SU-DHL-6 (cell line): ENCODE measurements at regions not wholly inside any gene's neighbourhood (a gene's known extent, or its start where the extent isn't known, plus 50 kb on each side); places are given as distances from the start of the nearest gene placed in this dataset.

ENCODE experiments used
- H2AFZ ChIP-seq: fragments of 200-600 bp; sonication (generic); 2 replicates; pipeline ENCODE4 v1.6.1; 2014; ENCODE audit warnings: low read depth, mild to moderate bottlenecking, moderate library complexity, mixed read lengths, antibody characterized with exemption, low read length; ENCODE audit not compliant: severe bottlenecking
- H3F3A ChIP-seq: fragments of 200-600 bp; shearing (Covaris generic); 2 replicates; pipeline ENCODE4 v1.6.0; 2016; ENCODE audit warnings: antibody characterized with exemption, mild to moderate bottlenecking; ENCODE audit not compliant: insufficient read depth
- H3K27ac ChIP-seq: fragments of 200-600 bp; sonication (generic); 2 replicates; pipeline ENCODE4 v1.5.1; 2016; ENCODE audit warnings: low read depth, mild to moderate bottlenecking, low read length, moderate library complexity, mixed read lengths
- H3K27me3 ChIP-seq: fragments of 200-600 bp; sonication (generic), shearing (Covaris generic); 2 replicates; pipeline ENCODE4 v1.6.0; 2014; ENCODE audit warnings: mild to moderate bottlenecking, low read length
- H3K36me3 ChIP-seq: fragments of 200-600 bp; sonication (generic); 2 replicates; pipeline ENCODE4 v1.6.1; 2014; ENCODE audit warnings: mild to moderate bottlenecking, low read length, mixed read lengths
- H3K4me2 ChIP-seq: fragments of 300-600, 200-600 bp; shearing (Covaris generic), sonication (generic); 2 replicates; pipeline ENCODE4 v1.6.0; 2014; ENCODE audit warnings: low read length, low read depth, mild to moderate bottlenecking; ENCODE audit not compliant: poor library complexity, severe bottlenecking
- H3K4me3 ChIP-seq: fragments of 200-600 bp; sonication (generic); 2 replicates; pipeline ENCODE4 v1.5.1; 2014; ENCODE audit warnings: antibody characterized with exemption, low read length, mild to moderate bottlenecking, mixed read lengths; ENCODE audit not compliant: insufficient read depth, poor library complexity, severe bottlenecking
- H3K79me2 ChIP-seq: fragments of 200-600 bp; sonication (generic); 2 replicates; pipeline ENCODE4 v1.6.1; 2014; ENCODE audit warnings: mild to moderate bottlenecking, low read length, moderate library complexity; ENCODE audit not compliant: insufficient read depth
- H3K9ac ChIP-seq: fragments of 200-600 bp; sonication (generic); 2 replicates; pipeline ENCODE4 v1.7.0; 2014; ENCODE audit warnings: mild to moderate bottlenecking, low read length
- H3K9me2 ChIP-seq: fragments of 200-600 bp; sonication (generic); replicated peaks from 2 replicates; pipeline ENCODE4 v1.6.1; 2014; ENCODE audit warnings: low read length; ENCODE audit not compliant: insufficient read depth
- H3K9me3 ChIP-seq: fragments of 200-600 bp; sonication (generic); 2 replicates; pipeline ENCODE4 v1.6.1; 2014; ENCODE audit warnings: low read length, mixed read lengths; ENCODE audit not compliant: insufficient read depth
- H4K20me1 ChIP-seq: fragments of 200-600 bp; sonication (generic); 2 replicates; pipeline ENCODE4 v1.6.1; 2014; ENCODE audit warnings: low read depth, mild to moderate bottlenecking, antibody characterized with exemption, low read length, moderate library complexity, mixed read lengths
- EZH2phosphoT487 ChIP-seq: fragments of 200-600 bp; sonication (generic), shearing (Covaris generic); conservative IDR thresholded peaks from 2 replicates; pipeline ENCODE4 v1.6.1; 2018; ENCODE audit warnings: mild to moderate bottlenecking, antibody characterized with exemption, low read length, moderate library complexity, mixed read lengths
- TF ChIP-seq, protein P1 (sequence below): fragments of 200-600 bp; sonication (generic); IDR thresholded peaks from one replicate; pipeline ENCODE4 v1.5.1; 2017; ENCODE audit warnings: antibody characterized with exemption, mild to moderate bottlenecking, low read length, moderate library complexity; ENCODE audit not compliant: insufficient read depth, poor library complexity, severe bottlenecking

- H3K79me2 ChIP-seq, result no peaks in the 10 kb centered on the region
- H3K9me3 ChIP-seq, result no peaks in the 10 kb centered on the region
- H3F3A ChIP-seq, result no peaks in the 10 kb centered on the region
- no peak overlapping the region for H2AFZ ChIP-seq
- no peak overlapping the region for H3K27ac ChIP-seq
- H4K20me1 ChIP-seq, result no peaks in the 10 kb centered on the region
- H3K4me3 ChIP-seq, result no peak overlapping the region
- no peak overlapping the region for H3K4me2 ChIP-seq
- H3K27me3 ChIP-seq, result no peaks in the 10 kb centered on the region
- H3K36me3 ChIP-seq, result no peaks in the 10 kb centered on the region
- no peaks in the 10 kb centered on the region for H3K9me2 ChIP-seq
- no peak overlapping the region for H3K9ac ChIP-seq
- TF ChIP-seq, protein P1, sequence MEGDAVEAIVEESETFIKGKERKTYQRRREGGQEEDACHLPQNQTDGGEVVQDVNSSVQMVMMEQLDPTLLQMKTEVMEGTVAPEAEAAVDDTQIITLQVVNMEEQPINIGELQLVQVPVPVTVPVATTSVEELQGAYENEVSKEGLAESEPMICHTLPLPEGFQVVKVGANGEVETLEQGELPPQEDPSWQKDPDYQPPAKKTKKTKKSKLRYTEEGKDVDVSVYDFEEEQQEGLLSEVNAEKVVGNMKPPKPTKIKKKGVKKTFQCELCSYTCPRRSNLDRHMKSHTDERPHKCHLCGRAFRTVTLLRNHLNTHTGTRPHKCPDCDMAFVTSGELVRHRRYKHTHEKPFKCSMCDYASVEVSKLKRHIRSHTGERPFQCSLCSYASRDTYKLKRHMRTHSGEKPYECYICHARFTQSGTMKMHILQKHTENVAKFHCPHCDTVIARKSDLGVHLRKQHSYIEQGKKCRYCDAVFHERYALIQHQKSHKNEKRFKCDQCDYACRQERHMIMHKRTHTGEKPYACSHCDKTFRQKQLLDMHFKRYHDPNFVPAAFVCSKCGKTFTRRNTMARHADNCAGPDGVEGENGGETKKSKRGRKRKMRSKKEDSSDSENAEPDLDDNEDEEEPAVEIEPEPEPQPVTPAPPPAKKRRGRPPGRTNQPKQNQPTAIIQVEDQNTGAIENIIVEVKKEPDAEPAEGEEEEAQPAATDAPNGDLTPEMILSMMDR, result no peak
- no peak for TF ChIP-seq EZH2phosphoT487
Observed at GRCh38 chr11:122355968-122356367, 240.0 kb upstream of the BLID start.

GRCh38 chr11:122354025-122354697, 238.1 kb upstream of the BLID start:
- H3K4me2 ChIP-seq, result no peak overlapping the region
- H4K20me1 ChIP-seq, result no peaks in the 10 kb centered on the region
- no peaks in the 10 kb centered on the region for H3K9me2 ChIP-seq
- H3K36me3 ChIP-seq, result no peaks in the 10 kb centered on the region
- H3K79me2 ChIP-seq, result no peaks in the 10 kb centered on the region
- no peaks in the 10 kb centered on the region for H3F3A ChIP-seq
- no peak overlapping the region for H3K4me3 ChIP-seq
- H3K27me3 ChIP-seq, result no peaks in the 10 kb centered on the region
- no peaks in the 10 kb centered on the region for H3K9me3 ChIP-seq
- no peak overlapping the region for H3K27ac ChIP-seq
- no peak overlapping the region for H2AFZ ChIP-seq
- TF ChIP-seq, protein P1, result no peak
- TF ChIP-seq EZH2phosphoT487, result no peak
- H3K9ac ChIP-seq, result no peak overlapping the region

GRCh38 chr11:122353561-122353960, 237.5 kb upstream of the BLID start:
- no peaks in the 10 kb centered on the region for H3K36me3 ChIP-seq
- H3F3A ChIP-seq, result no peaks in the 10 kb centered on the region
- H3K4me3 ChIP-seq, result no peak overlapping the region
- H2AFZ ChIP-seq, result no peak overlapping the region
- no peak overlapping the region for H3K4me2 ChIP-seq
- H3K27ac ChIP-seq, result no peak overlapping the region
- no peaks in the 10 kb centered on the region for H3K9me2 ChIP-seq
- no peak overlapping the region for H3K9ac ChIP-seq
- H3K79me2 ChIP-seq, result no peaks in the 10 kb centered on the region
- TF ChIP-seq, protein P1, result no peak
- no peaks in the 10 kb centered on the region for H3K27me3 ChIP-seq
- no peaks in the 10 kb centered on the region for H4K20me1 ChIP-seq
- no peaks in the 10 kb centered on the region for H3K9me3 ChIP-seq
